Activated CD8-positive, alpha-beta T cell treated with anti-CD3 and anti-CD28 coated beads for 36 hours (primary cell): ENCODE measurements at regions not wholly inside any gene's neighbourhood (a gene's known extent, or its start where the extent isn't known, plus 50 kb on each side); places are given as distances from the start of the nearest gene placed in this dataset.

Experiments
- ATAC-seq: fragments of 200-7000 bp; cut with Tn5 transposase; one replicate; pipeline ENCODE4 v1.10.0; 2021; ENCODE audit warnings: mild to moderate bottlenecking, moderate library complexity
- CTCF ChIA-PET: fragments of 350-600 bp; sonication (Branson Sonifier 250); formaldehyde crosslinking; loops from one replicate; lab custom pipeline; 2021; ENCODE audit warnings: antibody characterized with exemption; lab: Charles Lee
- POLR2A ChIA-PET: fragments of 350-600 bp; sonication (Branson Sonifier 250); formaldehyde crosslinking; loops from one replicate; lab custom pipeline; 2021; ENCODE audit warnings: antibody characterized with exemption; lab: Charles Lee
- DNase-seq: peaks from one replicate; pipeline ENCODE4 v3.0.0-alpha.2; 2020
- H3K27ac Mint-ChIP-seq: one replicate; pipeline ENCODE4 v1.8.0; 2021; ENCODE audit warnings: mild to moderate bottlenecking, mixed read lengths
- H3K27me3 Mint-ChIP-seq: one replicate; pipeline ENCODE4 v1.8.0; 2021; ENCODE audit warnings: mixed read lengths
- H3K36me3 Mint-ChIP-seq: one replicate; pipeline ENCODE4 v1.8.0; 2021; ENCODE audit warnings: low read depth, mixed read lengths
- H3K4me1 Mint-ChIP-seq: one replicate; pipeline ENCODE4 v1.8.0; 2021; ENCODE audit warnings: low read depth, mixed read lengths
- H3K4me3 Mint-ChIP-seq: one replicate; pipeline ENCODE4 v1.8.0; 2021; ENCODE audit warnings: mild to moderate bottlenecking, moderate library complexity, mixed read lengths
- H3K9me3 Mint-ChIP-seq: one replicate; pipeline ENCODE4 v1.8.0; 2021; ENCODE audit warnings: mixed read lengths
- CTCF ChIP-seq: fragments of 200-600 bp; IDR thresholded peaks from one replicate; pipeline ENCODE4 v1.8.0; 2022; ENCODE audit warnings: antibody characterized with exemption, mild to moderate bottlenecking
- intact Hi-C: fragments of 100-400 bp; cut with micrococcal nuclease; formaldehyde crosslinking; loops from one replicate; pipeline ENCODE4 v1.10.0; 2022

- no peaks in the 10 kb centered on the region for H3K9me3 Mint-ChIP-seq
- CTCF ChIA-PET = interaction anchor here (0.9 to 1.1 kb wide), 3 partner anchors 42 to 427 kb away, joined by 3 read pairs; no protein-coding TSS in a partner anchor
Observed at GRCh38 chr7:93048136-93048930, 69.4 kb downstream of the SAMD9 start.

GRCh38 chr7:93047514-93048099 is 70.2 kb downstream of the SAMD9 start:
- no peak for ATAC-seq
- no peaks in the 10 kb centered on the region for H3K9me3 Mint-ChIP-seq
- ChIA-PET CTCF (interaction anchor here (0.6 to 1.1 kb wide), 3 partner anchors 41 to 426 kb away, joined by 3 read pairs; no protein-coding TSS in a partner anchor), POLR2A (no interaction called here)
- H3K4me1 Mint-ChIP-seq = peaks cover 7% of the 10 kb centered on the region
- DNase-seq = no peak
- H3K27me3 Mint-ChIP-seq = peaks cover 4% of the 10 kb centered on the region
- no peaks in the 10 kb centered on the region for H3K36me3 Mint-ChIP-seq
- no peak overlapping the region for H3K4me3 Mint-ChIP-seq
- intact Hi-C loops = no loop called here
- no peak for TF ChIP-seq CTCF
- no peak overlapping the region for H3K27ac Mint-ChIP-seq

More at GRCh38 chr7:93048136-93048930, 69.4 kb downstream of the SAMD9 start:
- ATAC-seq (no peak), DNase-seq (no peak)
- Mint-ChIP-seq H3K27me3 (peaks cover 2% of the 10 kb centered on the region), H3K4me1 (peaks cover 7% of the 10 kb centered on the region), H3K4me3 (no peak overlapping the region), H3K27ac (no peak overlapping the region), H3K36me3 (no peaks in the 10 kb centered on the region)
- intact Hi-C loops = no loop called here
- POLR2A ChIA-PET = no interaction called here
- no peak for TF ChIP-seq CTCF

- POLR2A ChIA-PET = no interaction called here
- Mint-ChIP-seq H3K27ac (no peak overlapping the region), H3K36me3 (no peaks in the 10 kb centered on the region), H3K4me3 (no peak overlapping the region), H3K4me1 (peaks cover 7% of the 10 kb centered on the region), H3K27me3 (peaks cover 6% of the 10 kb centered on the region), H3K9me3 (no peaks in the 10 kb centered on the region)
- no peak for DNase-seq
- no peak for ATAC-seq
- intact Hi-C loops = no loop called here
- CTCF ChIA-PET = interaction anchor here (0.6 to 1.1 kb wide), 2 partner anchors 186 to 279 kb away, joined by 3 read pairs; partner anchors contain the start of gene VPS50
- no peak for TF ChIP-seq CTCF
Observed at GRCh38 chr7:93046641-93047040, 71.1 kb downstream of the SAMD9 start.

GRCh38 chr7:93044147-93044810 is 73.5 kb downstream of the SAMD9 start:
- Mint-ChIP-seq H3K36me3 (no peaks in the 10 kb centered on the region), H3K27me3 (peaks cover 6% of the 10 kb centered on the region), H3K9me3 (no peaks in the 10 kb centered on the region), H3K27ac (no peak overlapping the region), H3K4me1 (peaks cover 7% of the 10 kb centered on the region), H3K4me3 (no peak overlapping the region)
- TF ChIP-seq CTCF = no peak
- DNase-seq (no peak), ATAC-seq (no peak)
- ChIA-PET POLR2A (interaction anchor here (0.6 to 1.6 kb wide), 3 partner anchors 110 to 189 kb away, joined by 3 to 5 read pairs (median 4); no protein-coding TSS in a partner anchor), CTCF (interaction anchor here (0.8 kb wide), 1 partner anchor 289 kb away, joined by 4 read pairs; no protein-coding TSS in a partner anchor)
- intact Hi-C loops = no loop called here
